HCT116 (cell line): ENCODE measurements at regions not wholly inside any gene's neighbourhood (a gene's known extent, or its start where the extent isn't known, plus 50 kb on each side); places are given as distances from the start of the nearest gene placed in this dataset.

ENCODE experiments used
- CTCF ChIP-seq, 3 experiments: fragments of 200-600 bp in 1 of 3; sonication (generic) in 1 of 3; IDR thresholded peaks in 2 of 3; conservative IDR thresholded peaks in 1 of 3; 2 replicates each; pipeline ENCODE4 v1.5.1; 2012 to 2017; ENCODE audit warnings: low read depth in 2 of 3, low read length in 2 of 3, antibody characterized with exemption in 1 of 3, borderline replicate concordance in 1 of 3, control low read depth in 1 of 3, mild to moderate bottlenecking in 1 of 3, mixed read lengths in 1 of 3, mixed run types in 1 of 3, moderate library complexity in 1 of 3; ENCODE audit not compliant: insufficient read depth in 1 of 3
- YY1 ChIP-seq: IDR thresholded peaks from 2 replicates; pipeline ENCODE4 v1.6.1; 2011; ENCODE audit warnings: low read length, low read depth, moderate library complexity, mild to moderate bottlenecking; ENCODE audit not compliant: insufficient replicate concordance; ENCODE audit errors: extremely low read depth

DNA sequence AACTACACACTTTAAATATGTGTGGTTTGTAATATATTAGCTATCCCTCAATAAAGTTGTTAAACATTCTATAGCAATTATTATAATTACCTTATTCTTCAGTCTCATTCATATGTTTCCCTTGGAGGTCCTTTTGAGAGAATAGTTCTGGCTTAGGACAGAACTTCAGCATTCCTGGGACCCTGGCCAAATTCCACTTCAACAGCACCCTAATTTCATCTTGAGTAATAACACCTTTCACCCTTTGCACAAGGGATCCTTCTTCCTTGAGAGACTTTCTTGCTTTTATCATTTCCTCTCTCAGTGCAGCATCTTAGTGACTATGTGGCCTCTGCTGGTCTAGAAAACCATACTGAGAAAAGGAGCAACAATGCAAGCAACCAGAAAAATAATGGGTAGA is 255.9 kb downstream of the C11orf87 start:
- no peak for TF ChIP-seq YY1
- TF ChIP-seq CTCF (IDR thresholded peaks at IDR 0.05 in 2 of 3, conservative IDR thresholded peaks at IDR 0.05 in 1 of 3; ENCODE audit: borderline replicate concordance in 1 of 3, insufficient read depth in 1 of 3, low read depth in 2 of 3, low read length in 2 of 3), result no peak
